ENCODE measurements at regions not wholly inside any gene's neighbourhood (a gene's known extent, or its start where the extent isn't known, plus 50 kb on each side); places are given as distances from the start of the nearest gene placed in this dataset.

DNA sequence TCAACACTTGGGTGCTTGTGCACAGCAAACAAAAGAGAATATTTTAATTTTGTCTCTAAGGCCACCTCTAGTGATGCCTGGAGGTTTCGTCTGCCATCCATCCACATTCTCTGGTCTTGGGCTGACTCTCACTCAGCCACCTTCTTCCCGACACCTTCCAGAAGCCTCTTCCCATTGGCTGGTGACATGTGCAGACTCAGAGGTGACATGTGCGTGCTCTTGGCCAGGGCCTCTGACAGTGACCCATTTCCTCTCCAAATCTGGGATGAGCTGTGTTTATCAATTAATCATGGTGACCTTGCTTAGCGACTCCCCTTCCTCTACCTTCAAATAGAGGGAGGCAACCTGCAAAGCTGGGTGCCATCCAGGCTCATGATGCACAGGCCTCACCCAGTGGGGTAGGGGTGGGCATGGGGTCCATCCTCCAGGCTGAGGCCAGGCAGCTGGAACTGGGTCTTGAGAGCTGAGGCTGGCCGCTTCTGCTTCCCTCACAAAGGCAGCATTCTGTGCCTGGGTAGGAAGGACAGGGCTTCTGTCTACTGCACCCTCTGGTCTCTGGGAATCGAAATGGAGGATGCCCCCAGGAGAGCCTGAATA lies 91.8 kb downstream of the DHCR7 start:
- no peak for DNase-seq

DNA sequence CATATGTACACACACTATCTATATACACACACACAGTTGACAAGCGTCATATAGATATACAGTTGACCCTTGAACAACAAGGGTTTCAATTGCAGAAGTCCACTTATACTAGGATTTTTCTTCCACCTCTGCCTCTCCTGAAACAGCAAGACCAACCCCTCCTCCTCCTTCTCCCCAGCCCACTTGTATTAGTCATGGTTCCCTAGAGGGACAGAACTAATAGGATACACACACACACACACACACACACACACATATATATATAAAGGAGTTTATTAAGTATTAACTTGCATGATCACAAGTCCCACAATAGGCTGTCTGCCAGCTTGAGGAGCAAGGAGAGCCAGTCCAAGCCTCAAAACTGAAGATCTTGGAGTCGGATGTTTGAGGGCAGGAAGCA lies 92.9 kb downstream of the DHCR7 start:
- no peak for DNase-seq

DNA sequence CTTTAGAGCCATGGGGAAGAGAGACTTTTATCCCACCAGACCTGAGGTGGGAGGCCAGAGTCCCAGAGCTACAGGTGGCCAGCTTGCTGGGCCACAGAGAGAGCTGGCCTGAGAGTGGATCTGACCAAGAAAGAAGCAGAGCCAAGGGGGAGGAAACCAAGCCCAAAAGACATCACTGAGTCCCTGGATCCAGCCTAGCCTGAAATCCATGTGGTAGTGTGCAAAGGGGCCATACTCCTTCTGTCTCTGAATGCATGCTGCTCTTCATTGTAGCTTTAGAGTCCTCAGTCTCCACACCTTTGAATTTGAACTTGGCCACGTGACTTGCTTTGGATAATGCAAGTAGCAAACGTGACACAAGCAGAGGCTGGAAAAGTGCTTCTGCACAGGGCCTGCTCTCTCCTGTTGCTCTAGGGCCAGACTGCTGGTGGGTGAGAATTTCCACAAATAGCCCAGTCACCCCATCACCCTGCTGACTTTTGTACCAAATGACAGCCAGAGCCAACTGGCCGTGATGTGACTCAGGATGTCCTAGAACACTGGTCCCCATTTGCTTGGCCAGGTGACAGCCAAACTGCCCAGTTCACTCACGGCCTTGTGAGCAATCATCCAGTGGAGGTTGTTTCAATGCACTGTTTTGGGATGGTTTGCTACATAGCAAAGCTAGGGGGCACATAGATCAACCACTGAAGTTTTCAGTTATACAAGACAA lies 93.6 kb downstream of the DHCR7 start:
- DNase-seq: no peak

DNA sequence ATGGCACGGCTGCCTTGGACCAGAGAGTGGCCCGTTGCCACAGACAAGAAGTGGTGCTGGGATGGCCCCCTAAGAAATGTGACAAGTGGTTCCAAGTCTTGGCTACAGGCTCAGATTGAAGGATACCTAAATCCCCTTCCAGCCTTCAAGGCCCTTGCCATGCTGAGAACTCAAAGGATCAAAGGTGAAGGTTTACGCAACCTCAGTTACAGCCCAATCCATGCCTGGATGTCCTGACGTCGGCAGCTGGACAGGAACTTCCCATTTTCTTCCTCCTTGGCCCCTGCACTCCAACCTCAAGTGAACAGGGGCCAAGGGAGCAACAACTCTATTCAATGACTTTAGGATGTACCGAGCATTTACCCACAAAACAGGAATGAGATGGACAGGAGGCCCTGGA lies 95.4 kb downstream of the DHCR7 start:
- no peak for DNase-seq

DNA sequence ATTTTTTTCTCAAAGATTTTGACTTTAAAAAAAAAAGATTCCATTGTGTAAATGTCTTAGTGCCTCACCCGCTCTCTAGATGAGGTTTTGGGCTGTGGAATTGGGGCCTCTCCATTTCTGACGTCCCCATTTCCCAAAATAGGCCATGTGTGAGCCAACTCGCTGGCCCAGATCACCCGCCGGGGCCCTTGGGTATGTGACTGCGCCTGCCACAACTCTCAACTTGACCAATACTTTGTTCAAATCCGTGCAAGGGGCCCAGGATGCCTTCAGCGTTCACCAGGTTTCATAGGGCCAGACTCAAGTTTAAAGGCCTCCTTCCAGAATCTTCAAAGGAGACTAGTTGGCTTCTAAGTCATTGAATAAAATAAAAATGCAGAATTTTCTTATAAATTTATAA lies 96.0 kb downstream of the DHCR7 start:
- no peak for DNase-seq

DNA sequence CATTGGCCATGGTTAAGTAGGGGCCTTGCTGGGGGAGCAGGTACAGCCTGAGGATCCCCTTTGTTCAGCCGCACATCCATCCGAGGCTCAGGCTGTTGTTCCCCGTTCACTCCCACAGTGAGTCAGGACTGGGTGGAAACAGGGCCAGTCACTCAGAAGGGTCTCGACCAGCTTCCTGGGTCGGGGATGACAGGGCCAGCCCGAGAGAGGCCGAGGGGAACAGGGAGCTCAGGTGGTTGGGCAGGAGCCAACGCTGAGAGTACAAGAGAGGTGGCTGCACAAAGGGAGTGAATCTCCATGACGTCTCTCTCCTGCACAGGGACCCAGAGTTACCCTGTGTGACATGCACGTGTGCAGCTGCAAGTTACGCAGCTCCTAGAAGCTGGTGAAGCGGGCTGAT lies 97.2 kb upstream of the SHANK2 start:
- DNase-seq: no peak

DNA sequence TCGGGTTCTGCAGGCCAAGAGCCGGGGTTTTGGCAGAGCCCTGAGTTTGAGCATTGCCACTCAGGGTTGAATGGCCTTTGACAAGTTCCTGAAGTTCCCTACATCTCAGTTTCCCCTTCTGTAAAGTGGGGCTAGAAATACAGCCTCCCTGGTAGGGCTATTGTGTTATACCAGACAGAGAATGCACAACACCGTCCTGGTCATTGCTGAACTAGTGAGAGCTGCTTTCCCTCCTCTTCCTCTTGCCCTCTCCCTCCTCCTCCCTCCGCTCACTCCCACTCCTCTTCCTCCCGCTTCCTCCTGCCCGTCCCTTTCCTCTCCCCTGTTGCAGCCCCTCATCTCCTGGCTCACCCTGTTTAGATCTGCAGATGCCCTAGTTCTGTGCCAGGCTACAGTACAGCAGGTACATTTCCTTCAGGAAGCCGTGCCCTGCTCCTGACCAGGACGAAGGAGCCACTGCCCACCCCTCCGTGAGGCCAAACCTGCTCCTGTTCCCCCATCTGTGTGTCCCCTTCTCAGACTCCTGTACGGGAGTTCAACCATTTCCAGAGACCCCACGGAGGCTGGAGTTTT lies 91.5 kb upstream of the SHANK2 start:
- DNase-seq: no peak

DNA sequence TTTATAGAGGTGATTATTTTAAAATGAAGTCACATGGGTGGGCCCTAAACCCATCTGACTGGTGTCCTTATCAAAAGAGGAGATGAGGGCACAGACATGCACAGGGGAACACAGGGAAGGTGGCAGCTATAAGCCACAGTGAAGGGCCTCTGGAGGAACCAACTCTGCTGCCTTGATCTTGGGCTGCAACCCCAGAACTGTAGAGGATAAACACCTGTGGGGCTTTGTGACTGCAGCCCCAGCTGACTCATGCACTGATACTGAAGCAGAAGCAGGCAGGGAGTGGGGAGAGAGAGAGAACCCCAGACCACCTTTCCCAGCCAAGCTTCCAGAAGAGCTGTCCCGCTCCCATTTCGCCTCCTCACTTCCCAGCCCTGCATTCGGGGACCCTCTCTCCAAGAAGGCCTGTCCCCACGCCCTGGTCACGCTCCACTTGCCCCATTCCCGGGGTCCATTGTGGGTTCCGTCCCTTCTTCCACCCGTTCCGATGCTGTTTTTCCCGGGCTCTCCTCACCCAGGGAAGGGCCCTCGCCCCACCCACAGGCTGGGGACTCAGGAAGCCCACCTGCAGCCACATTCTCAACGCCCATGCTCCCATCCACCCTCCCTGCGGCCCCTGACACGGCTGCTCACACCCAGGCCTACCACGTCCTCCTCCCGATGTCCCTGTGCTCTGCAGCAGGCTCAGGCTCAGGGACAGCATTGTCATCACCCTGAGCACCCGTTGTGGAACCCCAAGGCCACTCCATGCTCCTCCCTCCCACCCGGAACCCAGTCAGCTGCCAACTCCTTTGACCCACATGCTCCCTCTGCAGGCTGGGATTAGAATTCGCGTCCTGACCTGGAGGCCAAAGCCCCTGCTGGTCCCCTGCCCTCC lies 90.8 kb upstream of the SHANK2 start:
- DNase-seq: no peak

DNA sequence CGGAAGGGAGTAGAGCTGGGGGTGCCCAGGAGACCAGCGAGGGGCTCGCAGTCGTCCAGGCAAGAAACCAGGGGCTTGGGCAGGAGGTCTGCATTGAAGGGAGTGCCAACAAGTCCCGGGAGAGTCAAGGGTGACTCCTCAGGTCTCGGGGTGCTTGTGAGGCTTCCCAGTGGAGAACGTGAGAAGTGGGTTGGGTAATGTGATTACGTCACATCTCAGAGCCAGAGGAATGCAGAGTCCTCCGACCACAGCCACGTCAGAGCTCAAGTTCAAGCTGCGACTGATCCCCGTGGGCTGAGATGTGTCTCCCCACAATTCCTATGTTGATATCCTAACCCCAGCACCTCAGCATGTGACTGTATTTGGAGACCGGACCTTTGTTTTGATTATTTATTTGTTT lies 89.7 kb upstream of the SHANK2 start:
- no peak for DNase-seq

DNA sequence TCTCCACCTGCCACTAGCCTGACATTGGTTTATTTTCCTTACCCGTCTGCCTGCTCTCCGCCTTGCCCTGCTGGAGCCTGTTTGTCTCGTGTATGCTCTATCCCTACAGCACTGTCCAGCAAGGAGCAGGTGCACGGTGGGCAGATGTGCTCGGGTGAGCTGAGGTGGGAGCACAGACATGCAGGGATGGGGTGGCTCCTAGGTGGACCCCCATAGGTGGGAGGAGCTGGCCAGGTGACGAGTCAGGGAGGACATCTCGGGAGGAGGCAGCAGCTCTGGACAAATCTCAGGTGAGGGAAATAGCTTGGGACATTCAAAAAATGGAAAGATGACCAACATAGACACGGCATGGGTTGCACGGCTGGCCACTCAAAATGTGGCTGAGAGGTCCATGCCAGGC lies 89.2 kb upstream of the SHANK2 start:
- no peak for DNase-seq

DNA sequence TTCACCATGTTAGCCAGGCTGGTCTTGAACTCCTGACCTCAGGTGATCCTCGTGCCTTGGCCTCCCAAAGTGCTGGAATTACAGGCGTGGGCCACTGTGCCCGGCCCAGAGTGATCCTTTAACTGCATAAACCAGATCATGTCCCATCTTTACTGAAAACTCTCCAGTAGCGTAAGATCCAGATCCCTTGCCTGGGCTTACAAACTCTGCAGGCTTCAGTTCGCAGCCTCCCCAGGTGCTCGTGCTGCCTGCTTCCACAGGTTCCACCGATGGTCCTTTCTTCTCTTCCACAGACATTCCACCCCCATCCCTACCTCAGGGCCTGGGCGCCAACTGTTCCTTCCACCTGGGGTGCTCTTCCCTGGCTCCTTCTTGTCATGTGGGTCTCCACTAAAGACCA lies 88.8 kb upstream of the SHANK2 start:
- no peak for DNase-seq

DNA sequence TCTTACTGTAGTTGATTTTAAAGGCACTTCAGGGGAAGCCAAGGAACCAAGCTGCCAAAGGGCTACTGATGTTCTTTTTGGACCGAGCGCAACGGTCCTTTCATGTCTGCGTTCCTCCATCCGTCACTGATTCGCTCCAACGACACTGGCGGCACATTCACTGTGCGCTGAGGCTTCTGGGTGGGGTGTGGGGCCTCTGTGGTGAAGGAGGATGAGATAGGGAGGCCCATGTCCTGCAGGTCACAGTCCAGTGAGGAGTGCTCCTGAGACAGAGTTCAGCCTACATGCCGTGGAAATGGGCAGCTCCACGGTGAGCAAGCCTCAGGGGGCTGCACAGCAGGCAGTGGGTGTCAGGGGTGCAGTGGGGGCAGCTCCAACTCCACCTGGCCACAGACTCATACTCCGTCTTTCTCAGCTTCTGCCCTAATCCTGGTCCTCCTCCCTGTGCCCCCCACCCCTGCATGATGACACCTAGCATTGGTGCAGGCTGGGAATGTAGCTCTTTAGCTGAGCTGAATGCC lies 87.8 kb upstream of the SHANK2 start:
- no peak for DNase-seq

DNA sequence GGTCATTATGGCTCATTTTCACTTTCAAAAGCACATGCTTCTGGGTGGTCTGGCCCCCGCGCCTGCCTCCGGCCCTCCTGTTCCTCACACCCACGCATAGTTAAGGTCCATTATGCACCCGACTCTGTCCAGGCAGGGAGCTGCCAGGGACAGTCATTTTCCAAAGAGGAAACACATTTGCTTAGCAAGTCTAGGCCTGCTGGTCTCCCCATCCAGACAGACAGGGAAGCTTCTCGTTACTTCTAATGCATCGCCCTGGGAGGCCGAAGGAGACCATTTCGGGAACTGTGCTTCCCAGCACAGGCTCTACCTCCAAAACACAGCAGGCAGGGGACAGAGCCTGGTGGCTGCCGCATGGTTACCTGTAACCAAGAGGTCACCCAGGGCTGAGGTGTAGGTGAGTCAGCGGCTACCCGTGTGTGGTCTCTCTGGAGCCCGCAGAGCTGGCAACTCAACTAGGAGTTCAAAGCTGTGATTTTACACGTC lies 87.1 kb upstream of the SHANK2 start:
- no peak for DNase-seq

DNA sequence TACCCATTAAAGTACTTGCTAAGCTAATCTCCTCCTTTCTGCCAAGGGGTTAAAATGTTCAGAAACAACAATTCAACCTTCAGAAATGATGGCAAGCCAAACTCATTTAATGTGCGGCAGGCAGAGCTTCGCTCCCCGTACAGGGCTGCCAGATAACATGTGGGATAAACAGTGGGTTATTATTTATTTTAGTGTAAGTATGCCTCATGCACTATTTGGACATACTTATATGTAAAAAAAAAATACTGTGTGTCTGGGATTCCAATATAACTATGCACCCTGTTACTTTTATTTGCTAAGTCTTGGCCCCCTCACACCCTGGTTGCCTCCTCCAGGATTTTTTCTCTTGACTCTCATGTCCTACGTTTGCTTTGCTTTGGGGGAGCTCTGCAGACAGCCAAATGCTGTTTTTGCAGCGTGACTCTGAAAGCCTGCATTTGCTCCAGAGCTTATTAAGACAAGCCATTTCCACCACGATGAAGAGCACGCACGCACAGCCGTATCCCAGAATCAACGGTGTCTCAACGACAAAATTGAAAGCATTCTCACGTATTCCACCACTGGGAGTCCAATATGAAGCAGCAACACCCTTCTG lies 86.5 kb upstream of the SHANK2 start:
- DNase-seq: no peak

DNA sequence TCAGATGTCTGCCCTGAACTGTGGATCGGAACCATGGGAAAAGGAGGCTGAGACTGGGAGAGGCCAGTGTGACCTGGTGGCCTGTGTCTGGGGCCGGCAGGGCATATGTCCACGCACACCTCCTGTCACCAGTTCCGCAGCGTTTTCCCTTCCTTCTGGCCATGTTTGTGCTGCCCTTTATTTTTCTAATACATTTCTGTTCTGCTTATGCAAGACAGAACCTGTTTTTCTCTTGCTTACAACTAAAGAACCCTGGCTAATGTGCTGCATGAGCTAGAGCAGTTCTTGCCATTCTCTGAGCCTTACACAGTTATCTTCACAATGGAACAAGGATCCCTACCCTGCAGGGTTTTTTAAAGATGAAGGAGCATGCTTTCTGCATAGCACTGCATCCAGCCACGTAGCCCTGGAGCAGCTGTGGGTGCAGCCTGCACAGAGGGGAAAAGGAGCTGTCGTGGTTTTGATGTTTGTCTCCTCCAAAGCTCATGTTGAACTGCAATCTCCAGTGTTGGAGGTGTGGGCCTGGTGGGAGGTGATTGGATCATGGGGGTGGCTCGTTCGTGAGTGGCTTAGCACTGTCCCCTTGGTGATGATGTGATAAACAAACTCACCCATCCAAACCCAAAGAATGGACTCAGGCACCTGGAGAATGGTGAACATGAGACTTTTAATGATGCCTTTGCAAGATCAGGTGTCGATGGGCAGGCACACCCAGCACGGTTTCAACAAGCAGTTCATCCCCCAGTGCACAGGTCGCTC lies 84.8 kb upstream of the SHANK2 start:
- DNase-seq: no peak

DNA sequence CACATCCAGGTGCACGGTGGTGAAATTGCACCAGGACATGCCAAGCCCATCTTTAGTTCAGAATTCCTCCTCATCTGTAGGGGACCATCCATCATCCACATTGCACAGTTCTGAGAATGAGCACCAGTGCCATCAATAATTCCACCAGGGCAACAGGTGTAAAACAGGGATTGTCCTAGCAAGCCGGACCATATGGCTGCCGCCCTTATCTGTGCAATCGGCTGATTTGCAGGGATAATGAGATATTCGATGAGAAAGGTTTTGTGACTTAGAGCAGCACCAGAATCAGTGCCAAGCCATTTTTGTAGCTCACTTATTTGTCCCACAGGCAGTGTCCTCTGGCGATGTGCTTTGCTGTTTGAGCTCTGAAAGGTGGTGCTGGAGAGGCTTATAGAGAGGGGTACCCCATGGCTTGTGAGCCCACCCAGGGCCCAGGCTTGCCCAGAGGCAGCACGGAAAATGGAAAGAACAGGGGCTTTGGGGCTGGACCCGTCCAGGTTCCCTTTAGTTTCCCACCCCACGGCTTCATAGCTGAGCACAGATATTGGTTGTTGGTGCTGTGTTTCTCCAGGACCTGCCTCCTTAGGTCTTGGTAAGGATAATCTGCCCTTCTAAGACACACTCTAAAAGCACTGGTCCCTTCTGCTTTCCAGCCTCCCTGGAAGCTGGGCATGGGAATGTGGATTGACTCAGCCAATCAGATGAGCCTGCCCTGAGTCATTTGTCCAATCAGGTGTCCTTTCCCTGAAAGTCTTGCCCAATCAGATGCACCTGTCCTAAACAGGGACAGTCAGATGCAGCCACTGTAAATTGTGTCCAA lies 84.0 kb upstream of the SHANK2 start:
- no peak for DNase-seq

DNA sequence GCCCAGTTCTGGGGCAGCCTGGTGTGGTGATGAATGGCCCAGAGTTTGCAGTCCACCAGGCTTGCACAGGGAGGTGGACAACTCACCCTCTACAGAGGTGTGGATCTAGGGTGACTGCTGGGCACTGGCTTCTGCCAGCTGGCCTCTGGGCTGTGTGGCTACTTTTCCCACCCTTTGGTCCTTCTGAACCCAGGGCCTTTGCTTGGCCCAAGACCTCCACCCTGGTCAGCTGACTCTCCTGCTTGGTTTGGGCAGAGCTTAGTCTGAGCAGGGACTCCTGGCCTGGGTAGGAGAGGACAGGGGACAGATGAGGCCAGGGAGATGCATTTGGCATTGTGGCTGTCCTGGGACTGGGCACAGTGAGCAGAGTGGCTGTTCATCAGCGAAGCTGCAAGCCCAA lies 83.0 kb upstream of the SHANK2 start:
- no peak for DNase-seq

DNA sequence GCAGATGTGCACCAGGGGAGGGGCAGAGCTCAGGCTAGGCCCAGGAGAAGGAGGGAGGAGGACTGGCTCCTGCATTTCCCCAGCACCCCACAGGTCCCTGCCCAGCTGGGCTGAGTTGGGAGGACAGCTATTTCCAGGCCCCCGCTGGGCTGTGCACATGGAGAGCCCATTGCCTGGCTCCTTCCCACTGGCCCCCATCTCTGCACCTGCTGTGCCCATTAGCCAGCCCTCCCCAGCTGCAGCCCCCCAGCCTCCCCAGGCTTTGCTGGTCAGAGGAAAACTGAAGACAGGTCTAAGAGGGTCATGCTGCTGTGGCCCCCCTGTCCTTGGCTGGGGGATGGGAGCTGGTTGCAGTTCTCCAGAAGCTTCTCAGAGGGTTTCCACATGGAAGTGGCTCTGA lies 81.8 kb upstream of the SHANK2 start:
- DNase-seq: no peak

DNA sequence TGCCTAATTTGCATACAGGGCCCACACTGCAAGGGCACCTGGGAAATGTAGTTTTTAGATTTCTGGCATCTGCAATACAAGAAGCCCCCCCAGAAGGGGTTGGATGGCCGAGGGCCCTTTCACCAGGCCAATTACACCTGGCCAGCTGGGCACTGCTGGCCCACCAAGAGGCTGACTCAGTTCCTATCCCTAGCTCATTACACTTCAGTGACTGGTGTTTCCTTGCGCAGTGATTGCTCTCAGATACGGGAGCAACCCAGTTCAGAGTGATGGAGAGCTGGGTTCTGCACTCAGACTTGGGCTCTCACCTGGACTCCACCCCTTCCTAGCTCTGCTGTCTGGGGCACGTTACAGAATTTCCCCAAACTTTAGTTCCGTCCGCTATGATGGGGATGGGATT lies 81.1 kb upstream of the SHANK2 start:
- DNase-seq: no peak

DNA sequence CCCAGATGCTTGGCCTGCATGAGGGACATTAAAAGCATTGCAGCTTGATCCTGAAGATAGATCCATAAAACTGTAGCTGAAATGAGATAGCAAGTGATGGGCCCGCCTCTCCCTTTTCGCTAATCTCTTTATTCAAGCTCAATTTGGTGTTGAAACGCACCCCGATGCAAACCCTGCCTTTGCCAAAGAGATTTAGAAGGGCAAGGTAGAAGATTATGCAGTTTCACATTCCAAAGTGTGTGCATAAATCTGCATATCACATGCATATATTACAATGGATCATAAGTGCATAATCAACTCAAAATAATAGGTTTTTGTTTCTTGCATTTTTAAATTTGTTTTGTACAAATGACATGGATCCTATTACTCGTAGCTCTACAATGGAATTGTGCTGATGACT lies 80.1 kb upstream of the SHANK2 start:
- no peak for DNase-seq

DNA sequence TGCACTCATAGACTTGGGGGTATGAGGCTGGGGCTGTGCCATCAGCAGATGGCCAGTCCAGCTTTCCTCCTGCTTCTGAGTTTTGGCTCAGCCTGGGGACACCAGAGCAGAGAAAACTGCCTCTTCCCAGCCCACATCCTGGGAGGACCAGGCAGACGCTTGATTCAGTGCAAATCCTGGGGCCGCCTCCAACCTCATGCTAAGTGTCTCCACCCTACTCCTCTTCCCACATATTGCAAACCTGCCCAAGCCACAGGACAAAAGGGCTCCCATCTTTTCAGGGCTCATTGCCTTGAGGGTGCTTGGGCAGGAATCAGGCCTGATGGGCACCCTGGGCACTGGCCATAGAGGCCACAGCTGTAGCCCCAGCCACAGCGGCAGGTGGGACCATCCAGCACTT lies 79.7 kb upstream of the SHANK2 start:
- DNase-seq: no peak

Data from NCI-H2171 (cell line).